NCI-H2107 (cell line): ENCODE measurements at regions not wholly inside any gene's neighbourhood (a gene's known extent, or its start where the extent isn't known, plus 50 kb on each side); places are given as distances from the start of the nearest gene placed in this dataset.
"Not testable (repeated sequence)": the region's sequence is repeated elsewhere in the genome, so short reads cannot be mapped to it uniquely, and the experiment has no call there.

ENCODE experiments used
- DNase-seq: peaks from one replicate; lab custom pipeline; 2025; lab: John Stamatoyannopoulos, UW

- DNase-seq, result no peak
These were observed 221.7 kb upstream of the RXFP2 start for GRCh38 chr13:31517599-31517998.

- no peak for DNase-seq
These were observed 220.7 kb upstream of the RXFP2 start for GRCh38 chr13:31518645-31519044.

GRCh38 chr13:31521435-31521834 is 217.9 kb upstream of the RXFP2 start:
- no peak for DNase-seq

GRCh38 chr13:31522396-31522795 is 216.9 kb upstream of the RXFP2 start:
- DNase-seq, result no peak

GRCh38 chr13:31528176-31528575 is 211.2 kb upstream of the RXFP2 start:
- no peak for DNase-seq

- no peak for DNase-seq
These were observed 210.6 kb upstream of the RXFP2 start for GRCh38 chr13:31528758-31529157.

GRCh38 chr13:31530922-31531321 is 208.4 kb upstream of the RXFP2 start:
- no peak for DNase-seq

GRCh38 chr13:31537052-31537451 is 202.3 kb upstream of the RXFP2 start:
- DNase-seq, result no peak

- no peak for DNase-seq
These were observed 201.0 kb upstream of the RXFP2 start for GRCh38 chr13:31538067-31539042.

GRCh38 chr13:31540281-31540680 is 199.0 kb upstream of the RXFP2 start:
- DNase-seq, result no peak

- no peak for DNase-seq
These were observed 196.1 kb upstream of the RXFP2 start for GRCh38 chr13:31543190-31543589.

GRCh38 chr13:31545616-31546015 is 193.7 kb upstream of the RXFP2 start:
- no peak for DNase-seq

GRCh38 chr13:31556376-31556775 is 182.9 kb upstream of the RXFP2 start:
- DNase-seq, result no peak

GRCh38 chr13:31584221-31584620 is 155.1 kb upstream of the RXFP2 start:
- DNase-seq, result not testable (repeated sequence)

- no peak for DNase-seq
These were observed 151.5 kb upstream of the RXFP2 start for GRCh38 chr13:31587698-31588266.

GRCh38 chr13:31588316-31588715 is 151.0 kb upstream of the RXFP2 start:
- DNase-seq, result no peak

- DNase-seq, result no peak
These were observed 150.4 kb upstream of the RXFP2 start for GRCh38 chr13:31588893-31589292.

- DNase-seq, result no peak
These were observed 147.6 kb upstream of the RXFP2 start for GRCh38 chr13:31591642-31592233.

GRCh38 chr13:31594056-31594455 is 145.3 kb upstream of the RXFP2 start:
- no peak for DNase-seq

GRCh38 chr13:31595563-31595962 is 143.8 kb upstream of the RXFP2 start:
- DNase-seq, result no peak

- no peak for DNase-seq
These were observed 140.3 kb upstream of the RXFP2 start for GRCh38 chr13:31598990-31599389.

GRCh38 chr13:31605076-31605860 is 134.1 kb upstream of the RXFP2 start:
- no peak for DNase-seq
